ENCODE measurements at regions not wholly inside any gene's neighbourhood (a gene's known extent, or its start where the extent isn't known, plus 50 kb on each side); places are given as distances from the start of the nearest gene placed in this dataset.

- TF ChIP-seq, protein P1, sequence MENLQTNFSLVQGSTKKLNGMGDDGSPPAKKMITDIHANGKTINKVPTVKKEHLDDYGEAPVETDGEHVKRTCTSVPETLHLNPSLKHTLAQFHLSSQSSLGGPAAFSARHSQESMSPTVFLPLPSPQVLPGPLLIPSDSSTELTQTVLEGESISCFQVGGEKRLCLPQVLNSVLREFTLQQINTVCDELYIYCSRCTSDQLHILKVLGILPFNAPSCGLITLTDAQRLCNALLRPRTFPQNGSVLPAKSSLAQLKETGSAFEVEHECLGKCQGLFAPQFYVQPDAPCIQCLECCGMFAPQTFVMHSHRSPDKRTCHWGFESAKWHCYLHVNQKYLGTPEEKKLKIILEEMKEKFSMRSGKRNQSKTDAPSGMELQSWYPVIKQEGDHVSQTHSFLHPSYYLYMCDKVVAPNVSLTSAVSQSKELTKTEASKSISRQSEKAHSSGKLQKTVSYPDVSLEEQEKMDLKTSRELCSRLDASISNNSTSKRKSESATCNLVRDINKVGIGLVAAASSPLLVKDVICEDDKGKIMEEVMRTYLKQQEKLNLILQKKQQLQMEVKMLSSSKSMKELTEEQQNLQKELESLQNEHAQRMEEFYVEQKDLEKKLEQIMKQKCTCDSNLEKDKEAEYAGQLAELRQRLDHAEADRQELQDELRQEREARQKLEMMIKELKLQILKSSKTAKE (CRISPR knock-in tag; IDR thresholded peaks at IDR 0.05; ENCODE audit: borderline replicate concordance), result no peak
- TF ChIP-seq, protein P2, sequence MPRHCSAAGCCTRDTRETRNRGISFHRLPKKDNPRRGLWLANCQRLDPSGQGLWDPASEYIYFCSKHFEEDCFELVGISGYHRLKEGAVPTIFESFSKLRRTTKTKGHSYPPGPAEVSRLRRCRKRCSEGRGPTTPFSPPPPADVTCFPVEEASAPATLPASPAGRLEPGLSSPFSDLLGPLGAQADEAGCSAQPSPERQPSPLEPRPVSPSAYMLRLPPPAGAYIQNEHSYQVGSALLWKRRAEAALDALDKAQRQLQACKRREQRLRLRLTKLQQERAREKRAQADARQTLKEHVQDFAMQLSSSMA (CRISPR knock-in tag; IDR thresholded peaks at IDR 0.05), result no peak
- no peak for TF ChIP-seq CCAR2 (optimal IDR thresholded peaks at IDR 0.05; ENCODE audit: low read depth, low read length)
- no peak for TF ChIP-seq DMTF1 (CRISPR knock-in tag; IDR thresholded peaks at IDR 0.05)
- no peak for TF ChIP-seq PBX3 (CRISPR knock-in tag; IDR thresholded peaks at IDR 0.05; ENCODE audit: borderline replicate concordance)
- TF ChIP-seq NR2F2 (IDR thresholded peaks at IDR 0.05; ENCODE audit: borderline replicate concordance, low read depth), result peak; percentile 58; the same call in 1 of the 2 replicates
- no peak for TF ChIP-seq ZNF432 (CRISPR knock-in tag; IDR thresholded peaks at IDR 0.05; ENCODE audit: borderline replicate concordance)
- no peak for TF ChIP-seq NFYB (CRISPR knock-in tag; IDR thresholded peaks at IDR 0.05)
- TF ChIP-seq YEATS2 (CRISPR knock-in tag; IDR thresholded peaks at IDR 0.05; ENCODE audit: borderline replicate concordance), result no peak
- TF ChIP-seq TBX3 (IDR thresholded peaks at IDR 0.05; ENCODE audit: borderline replicate concordance), result no peak
- TF ChIP-seq KAT7 (CRISPR knock-in tag; IDR thresholded peaks at IDR 0.05; ENCODE audit: borderline replicate concordance), result no peak
- TF ChIP-seq RBM22 (optimal IDR thresholded peaks at IDR 0.05; ENCODE audit: low read length), result no peak
- no peak for TF ChIP-seq CHD4 (IDR thresholded peaks at IDR 0.05; ENCODE audit: borderline replicate concordance, low read length)
- no peak for TF ChIP-seq ZBTB7B (CRISPR knock-in tag; IDR thresholded peaks at IDR 0.05)
- no peak for TF ChIP-seq ZSCAN22 (CRISPR knock-in tag; IDR thresholded peaks at IDR 0.05)
- TF ChIP-seq TAF15 (IDR thresholded peaks at IDR 0.05; ENCODE audit: low read depth, low read length, poor library complexity, severe bottlenecking), result no peak
- no peak for TF ChIP-seq NR3C1 (CRISPR knock-in tag; IDR thresholded peaks at IDR 0.05)
- TF ChIP-seq KDM5A (IDR thresholded peaks at IDR 0.05; ENCODE audit: borderline replicate concordance, low read length), result no peak
- TF ChIP-seq ZNF839 (CRISPR knock-in tag; IDR thresholded peaks at IDR 0.05; ENCODE audit: borderline replicate concordance), result no peak
- TF ChIP-seq ZNF629 (CRISPR knock-in tag; conservative IDR thresholded peaks at IDR 0.05), result peak; percentile 99
- no peak for TF ChIP-seq ZNF460 (CRISPR knock-in tag; IDR thresholded peaks at IDR 0.05; ENCODE audit: borderline replicate concordance)
- TF ChIP-seq ZNF354B (CRISPR knock-in tag; IDR thresholded peaks at IDR 0.05), result no peak
- TF ChIP-seq ZNF317 (CRISPR knock-in tag; IDR thresholded peaks at IDR 0.05), result no peak
Observed at GRCh38 chr11:129259931-129260348, 67.8 kb upstream of the ARHGAP32 start (continued).

Data from HepG2 (cell line).